Nephron (organoid): ENCODE measurements at regions not wholly inside any gene's neighbourhood (a gene's known extent, or its start where the extent isn't known, plus 50 kb on each side); places are given as distances from the start of the nearest gene placed in this dataset.

Experiments used
- H3K27ac Mint-ChIP-seq, 3 experiments: 2 replicates each; pipeline ENCODE4 v1.8.0; 2020; ENCODE audit warnings: mixed read lengths in 3 of 3, mild to moderate bottlenecking in 2 of 3, moderate library complexity in 1 of 3
- H3K27me3 Mint-ChIP-seq: 2 replicates; pipeline ENCODE4 v1.8.0; 2021; ENCODE audit warnings: low read depth, mild to moderate bottlenecking, moderate library complexity, mixed read lengths
- H3K36me3 Mint-ChIP-seq: 2 replicates; pipeline ENCODE4 v1.8.0; 2020; ENCODE audit warnings: low read depth, mixed read lengths
- H3K4me1 Mint-ChIP-seq: 2 replicates; pipeline ENCODE4 v1.8.0; 2020; ENCODE audit warnings: mixed read lengths
- H3K4me3 Mint-ChIP-seq, 3 experiments: 2 replicates each; pipeline ENCODE4 v1.8.0; 2020; ENCODE audit warnings: mild to moderate bottlenecking in 3 of 3, mixed read lengths in 3 of 3, moderate library complexity in 2 of 3
- H3K9me3 Mint-ChIP-seq: 2 replicates; pipeline ENCODE4 v1.8.0; 2020; ENCODE audit warnings: mixed read lengths
- TF ChIP-seq, protein P1 (sequence below), 3 experiments: fragments of 200-600 bp; sonication (generic); IDR thresholded peaks; one replicate each; pipeline ENCODE4 v1.5.0; 2021; ENCODE audit warnings: antibody characterized with exemption in 3 of 3; ENCODE audit not compliant: unreplicated experiment in 3 of 3

DNA sequence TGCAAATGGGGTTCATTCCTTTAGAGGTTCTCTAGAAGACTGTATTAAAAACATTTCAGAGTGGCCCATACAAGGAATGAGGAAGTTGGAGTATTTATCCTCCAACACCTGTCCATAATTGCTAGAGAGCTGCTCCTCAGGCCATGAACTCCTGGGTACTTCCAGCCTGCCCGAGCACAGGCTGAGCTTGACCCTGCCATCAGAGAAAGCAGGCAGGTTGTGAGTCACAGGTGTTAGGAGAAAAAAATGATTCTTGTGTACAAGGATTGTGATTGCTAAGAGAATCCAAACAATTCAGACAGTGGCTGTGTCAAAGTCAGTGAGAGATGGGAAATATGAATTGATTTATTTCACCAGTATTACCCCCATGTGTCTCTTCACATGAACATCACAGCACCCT, 156.8 kb upstream of the GADL1 start:
- H3K9me3 Mint-ChIP-seq: peaks cover 9% of the 10 kb centered on the region
- TF ChIP-seq, protein P1, sequence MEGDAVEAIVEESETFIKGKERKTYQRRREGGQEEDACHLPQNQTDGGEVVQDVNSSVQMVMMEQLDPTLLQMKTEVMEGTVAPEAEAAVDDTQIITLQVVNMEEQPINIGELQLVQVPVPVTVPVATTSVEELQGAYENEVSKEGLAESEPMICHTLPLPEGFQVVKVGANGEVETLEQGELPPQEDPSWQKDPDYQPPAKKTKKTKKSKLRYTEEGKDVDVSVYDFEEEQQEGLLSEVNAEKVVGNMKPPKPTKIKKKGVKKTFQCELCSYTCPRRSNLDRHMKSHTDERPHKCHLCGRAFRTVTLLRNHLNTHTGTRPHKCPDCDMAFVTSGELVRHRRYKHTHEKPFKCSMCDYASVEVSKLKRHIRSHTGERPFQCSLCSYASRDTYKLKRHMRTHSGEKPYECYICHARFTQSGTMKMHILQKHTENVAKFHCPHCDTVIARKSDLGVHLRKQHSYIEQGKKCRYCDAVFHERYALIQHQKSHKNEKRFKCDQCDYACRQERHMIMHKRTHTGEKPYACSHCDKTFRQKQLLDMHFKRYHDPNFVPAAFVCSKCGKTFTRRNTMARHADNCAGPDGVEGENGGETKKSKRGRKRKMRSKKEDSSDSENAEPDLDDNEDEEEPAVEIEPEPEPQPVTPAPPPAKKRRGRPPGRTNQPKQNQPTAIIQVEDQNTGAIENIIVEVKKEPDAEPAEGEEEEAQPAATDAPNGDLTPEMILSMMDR (IDR thresholded peaks at IDR 0.05; ENCODE audit: unreplicated experiment in 3 of 3): no peak
- no peaks in the 10 kb centered on the region for H3K4me1 Mint-ChIP-seq
- H3K36me3 Mint-ChIP-seq: no peaks in the 10 kb centered on the region
- H3K27ac Mint-ChIP-seq: no peak overlapping the region
- no peak overlapping the region for H3K4me3 Mint-ChIP-seq
- peaks cover 6% of the 10 kb centered on the region for H3K27me3 Mint-ChIP-seq

DNA sequence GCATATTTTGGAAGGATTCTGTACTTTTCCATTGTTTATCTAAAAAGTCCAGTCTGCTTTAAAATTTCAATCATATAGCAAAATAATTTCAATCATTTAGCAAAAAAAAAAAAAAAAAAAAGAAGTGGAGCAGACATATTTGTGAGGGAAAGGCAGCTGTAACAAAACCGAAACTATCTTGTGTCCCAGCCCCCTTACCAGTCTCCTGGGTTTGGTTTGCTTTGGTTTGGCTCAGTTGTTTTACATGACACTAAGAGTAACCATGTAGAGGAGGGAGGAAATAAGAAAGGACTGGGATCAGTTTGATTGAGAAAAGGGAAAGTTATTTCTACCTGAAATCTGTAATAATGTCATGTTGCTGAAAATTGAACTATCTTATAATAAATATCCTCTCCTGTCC, 158.8 kb upstream of the GADL1 start:
- no peaks in the 10 kb centered on the region for H3K4me1 Mint-ChIP-seq
- H3K27ac Mint-ChIP-seq: no peak overlapping the region
- peaks cover 12% of the 10 kb centered on the region for H3K9me3 Mint-ChIP-seq
- no peaks in the 10 kb centered on the region for H3K27me3 Mint-ChIP-seq
- no peaks in the 10 kb centered on the region for H3K36me3 Mint-ChIP-seq
- TF ChIP-seq, protein P1 (IDR thresholded peaks at IDR 0.05; ENCODE audit: unreplicated experiment in 3 of 3): no peak
- H3K4me3 Mint-ChIP-seq: no peak overlapping the region

DNA sequence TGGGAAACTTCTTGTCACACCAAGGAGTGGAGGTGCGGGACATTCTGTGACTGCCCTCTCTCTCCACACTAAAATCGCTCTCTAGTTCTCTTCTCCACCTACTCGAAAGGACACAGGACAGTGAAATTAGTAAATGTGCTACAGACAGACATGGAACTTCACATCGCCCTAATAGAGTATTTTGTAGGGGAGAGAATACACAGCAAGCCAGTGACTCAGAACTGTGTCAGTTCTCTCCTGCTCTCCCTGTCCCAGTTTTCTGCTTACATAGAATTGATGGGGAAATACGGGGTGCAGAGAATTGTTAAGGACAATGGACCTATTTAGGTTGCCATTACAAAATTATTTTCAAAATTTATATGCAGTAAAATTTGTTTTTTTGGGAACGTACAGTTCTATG, 159.6 kb upstream of the GADL1 start:
- H3K27ac Mint-ChIP-seq: no peak overlapping the region
- no peaks in the 10 kb centered on the region for H3K36me3 Mint-ChIP-seq
- peaks cover 18% of the 10 kb centered on the region for H3K9me3 Mint-ChIP-seq
- no peaks in the 10 kb centered on the region for H3K4me1 Mint-ChIP-seq
- H3K27me3 Mint-ChIP-seq: no peaks in the 10 kb centered on the region
- TF ChIP-seq, protein P1 (IDR thresholded peaks at IDR 0.05; ENCODE audit: unreplicated experiment in 3 of 3): no peak
- H3K4me3 Mint-ChIP-seq: no peak overlapping the region

DNA sequence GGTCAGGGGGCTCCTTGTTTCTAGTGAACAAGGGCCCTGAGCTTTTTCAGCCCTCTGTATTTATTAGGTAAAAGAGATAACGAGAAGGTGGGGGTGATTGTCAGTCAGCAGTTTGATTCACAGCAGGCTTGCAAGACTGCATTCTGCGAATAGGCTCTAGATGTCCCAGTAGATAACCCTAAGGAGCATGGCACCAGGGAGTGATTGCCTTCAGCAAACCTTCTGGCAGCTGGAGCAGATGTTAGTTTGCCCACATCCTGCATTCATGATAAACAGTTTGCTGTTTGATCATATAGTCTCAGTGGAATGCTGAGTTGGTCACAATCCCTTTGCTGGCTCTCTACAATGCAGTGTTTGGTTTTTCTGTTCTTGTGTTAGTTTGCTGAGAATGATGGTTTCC, 161.3 kb upstream of the GADL1 start:
- H3K4me3 Mint-ChIP-seq: no peak overlapping the region
- TF ChIP-seq, protein P1 (IDR thresholded peaks at IDR 0.05; ENCODE audit: unreplicated experiment in 3 of 3): no peak
- H3K27ac Mint-ChIP-seq: no peak overlapping the region
- peaks cover 22% of the 10 kb centered on the region for H3K9me3 Mint-ChIP-seq
- H3K36me3 Mint-ChIP-seq: peaks cover 4% of the 10 kb centered on the region
- H3K27me3 Mint-ChIP-seq: no peaks in the 10 kb centered on the region
- no peaks in the 10 kb centered on the region for H3K4me1 Mint-ChIP-seq

DNA sequence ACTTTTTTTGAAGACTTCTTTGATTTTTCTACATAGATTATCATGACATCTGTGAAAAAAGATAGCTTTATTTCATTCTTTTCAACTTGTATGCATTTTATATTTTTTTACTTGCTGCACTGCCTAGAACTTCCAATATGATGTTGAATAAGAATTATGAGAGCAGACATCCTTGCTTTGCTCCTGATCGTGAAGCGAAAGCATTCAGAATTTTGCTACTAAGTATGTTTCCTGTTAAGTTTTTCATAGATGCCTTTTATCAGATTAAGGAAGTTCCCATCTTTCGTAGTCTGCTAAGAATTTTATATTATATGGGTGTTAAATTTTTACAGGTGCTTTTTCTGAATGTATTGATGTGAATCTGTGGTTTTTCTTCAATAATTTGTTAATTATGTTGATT, 163.4 kb upstream of the GADL1 start:
- Mint-ChIP-seq H3K27me3 (no peaks in the 10 kb centered on the region), H3K9me3 (peaks cover 21% of the 10 kb centered on the region), H3K4me1 (no peaks in the 10 kb centered on the region), H3K36me3 (peaks cover 4% of the 10 kb centered on the region), H3K4me3 (no peak overlapping the region), H3K27ac (no peak overlapping the region)
- TF ChIP-seq, protein P1 (IDR thresholded peaks at IDR 0.05; ENCODE audit: unreplicated experiment in 3 of 3): no peak

DNA sequence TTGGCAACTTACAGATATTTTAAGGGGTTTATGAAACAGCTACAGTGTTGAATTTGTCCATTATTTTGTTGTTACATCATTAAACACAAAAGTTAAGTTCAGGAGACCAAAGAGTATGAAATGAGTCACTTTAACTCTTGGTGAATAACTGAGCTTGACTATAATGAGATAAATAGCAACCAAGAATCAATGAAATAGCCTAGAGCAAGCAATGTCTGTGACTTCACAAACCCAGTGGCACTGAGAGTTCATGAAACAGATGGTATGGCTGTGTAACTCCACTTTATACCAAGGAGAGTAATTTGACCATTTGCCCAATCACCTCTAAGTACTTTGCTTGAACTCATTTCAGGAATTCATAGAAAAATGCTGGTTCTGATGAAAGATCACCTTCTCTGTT, 169.6 kb upstream of the GADL1 start:
- peaks cover 8% of the 10 kb centered on the region for H3K4me1 Mint-ChIP-seq
- no peak overlapping the region for H3K27ac Mint-ChIP-seq
- peaks cover 12% of the 10 kb centered on the region for H3K9me3 Mint-ChIP-seq

More for the DNA sequence above, 169.6 kb upstream of the GADL1 start:
- Mint-ChIP-seq H3K27me3 (peaks cover 6% of the 10 kb centered on the region), H3K36me3 (peaks cover 4% of the 10 kb centered on the region), H3K4me3 (no peak overlapping the region)
- TF ChIP-seq, protein P1 (IDR thresholded peaks at IDR 0.05; ENCODE audit: unreplicated experiment in 3 of 3): no peak
